HepG2 (cell line): ENCODE measurements at regions not wholly inside any gene's neighbourhood (a gene's known extent, or its start where the extent isn't known, plus 50 kb on each side); places are given as distances from the start of the nearest gene placed in this dataset.

Experiments used
- ATAC-seq: fragments of 200-7000 bp; cut with Tn5 transposase; 3 replicates; pipeline ENCODE4 v1.9.1; 2020; ENCODE audit warnings: mild to moderate bottlenecking, moderate library complexity
- BruUV-seq: library from RNA; stranded (reverse); fragments of 400-500 nt; replicated peaks from 2 replicates; lab custom pipeline; 2021; lab: Mats Ljungman, UMichigan
- CTCF ChIA-PET: fragments of 300-600 bp; formaldehyde crosslinking; extraction: SDS; loops from one replicate; lab custom pipeline; 2021; ENCODE audit warnings: low total read pairs, inconsistent platforms, low intra/inter-chr PET ratio; lab: Yijun Ruan, JAX
- POLR2A ChIA-PET: fragments of 350-600 bp; sonication (Branson Sonifier 250); formaldehyde crosslinking; loops from one replicate; lab custom pipeline; 2020; ENCODE audit warnings: antibody characterized with exemption, inconsistent platforms; lab: Yijun Ruan, JAX
- DNase-seq: peaks from one replicate; pipeline ENCODE4 v3.0.0-alpha.2; 2015; ENCODE audit warnings: low spot score
- FAIRE-seq: peaks from 3 replicates; lab custom pipeline; 2011; peaks lifted over from hg19 to GRCh38; lab: Jason Lieb, UNC
- H2AFZ ChIP-seq: one replicate; pipeline ENCODE4 v1.6.1; 2011; ENCODE audit warnings: low read length, inconsistent platforms
- H3K27ac ChIP-seq: fragments of 300-600 bp; 3 replicates; pipeline ENCODE4 v1.8.0; 2011; ENCODE audit warnings: mixed run types, mild to moderate bottlenecking, mixed read lengths, low read length, inconsistent platforms; ENCODE audit not compliant: insufficient read depth; ENCODE audit errors: extremely low read length
- H3K27me3 ChIP-seq, 2 experiments: fragments of 200-600 bp in 1 of 2; 2 replicates in 1 of 2; 3 replicates in 1 of 2; pipeline versions ENCODE4 v1.6.0 to v1.8.0; 2011; ENCODE audit warnings: low read length in 2 of 2, mild to moderate bottlenecking in 2 of 2, moderate library complexity in 2 of 2, inconsistent platforms in 1 of 2; ENCODE audit not compliant: insufficient read depth in 2 of 2, control insufficient read depth in 1 of 2
- H3K36me3 ChIP-seq, 2 experiments: fragments of 200-600 bp in 1 of 2; replicated peaks in 1 of 2; 2 replicates in 1 of 2; 3 replicates in 1 of 2; pipeline versions ENCODE4 v1.5.1 to v1.8.0; 2011; ENCODE audit warnings: low read length in 2 of 2, inconsistent platforms in 1 of 2; ENCODE audit not compliant: insufficient read depth in 2 of 2, control insufficient read depth in 1 of 2
- H3K4me1 ChIP-seq: 2 replicates; pipeline ENCODE4 v1.5.1; 2012; ENCODE audit warnings: low read length, inconsistent platforms; ENCODE audit not compliant: insufficient read depth
- H3K4me2 ChIP-seq: 2 replicates; pipeline ENCODE4 v1.6.0; 2011; ENCODE audit warnings: low read depth, low read length, inconsistent platforms
- H3K4me3 ChIP-seq, 3 experiments: fragments of 200-600 bp in 1 of 3; sonication (generic), shearing (Covaris generic) in 1 of 3; replicated peaks in 1 of 3; 2 replicates each; pipeline ENCODE4 v1.5.1; 2011 to 2016; ENCODE audit warnings: low read length in 3 of 3, inconsistent platforms in 2 of 3, low read depth in 2 of 3, mild to moderate bottlenecking in 2 of 3, control low read depth in 1 of 3, mixed read lengths in 1 of 3; ENCODE audit not compliant: insufficient read depth in 1 of 3
- H3K79me2 ChIP-seq: one replicate; pipeline ENCODE4 v1.6.1; 2011; ENCODE audit warnings: low read length, inconsistent platforms; ENCODE audit not compliant: insufficient read depth
- H3K9ac ChIP-seq: 2 replicates; pipeline ENCODE4 v1.6.0; 2011; ENCODE audit warnings: mild to moderate bottlenecking, low read depth, low read length, inconsistent platforms; ENCODE audit not compliant: insufficient read depth
- H3K9me3 ChIP-seq: 2 replicates; pipeline ENCODE4 v1.5.1; 2012; ENCODE audit warnings: mild to moderate bottlenecking, low read length
- H4K20me1 ChIP-seq: 2 replicates; pipeline ENCODE4 v1.6.0; 2011; ENCODE audit warnings: inconsistent platforms, mild to moderate bottlenecking, low read length, moderate library complexity; ENCODE audit not compliant: insufficient read depth
- ATAD3A ChIP-seq: sonication (generic); formaldehyde crosslinking; IDR thresholded peaks from 2 replicates; pipeline ENCODE4 v1.4.0; 2020; ENCODE audit warnings: missing genetic modification reagents
- ETV5 ChIP-seq: IDR thresholded peaks from 2 replicates; pipeline ENCODE4 v1.6.1; 2018; ENCODE audit warnings: missing biosample characterization, missing genetic modification reagents, inconsistent platforms, borderline replicate concordance
- ETV6 ChIP-seq: sonication (generic); formaldehyde crosslinking; conservative IDR thresholded peaks from 2 replicates; pipeline ENCODE4 v1.4.0; 2020; ENCODE audit warnings: missing genetic modification reagents
- KDM6A ChIP-seq: IDR thresholded peaks from 2 replicates; pipeline ENCODE4 v1.6.1; 2016; ENCODE audit warnings: low read depth
- KLF15 ChIP-seq: sonication (generic); formaldehyde crosslinking; IDR thresholded peaks from 2 replicates; pipeline ENCODE4 v1.8.1; 2023; ENCODE audit warnings: borderline replicate concordance, mild to moderate bottlenecking, inconsistent platforms, missing genetic modification reagents, mixed read lengths
- NR1H2 ChIP-seq: sonication (generic); formaldehyde crosslinking; IDR thresholded peaks from 2 replicates; pipeline ENCODE4 v1.8.1; 2022; ENCODE audit warnings: low read depth, missing genetic modification reagents, borderline replicate concordance
- PRPF4 ChIP-seq: fragments of 200-400 bp; formaldehyde crosslinking; IDR thresholded peaks from 2 replicates; pipeline ENCODE4 v1.6.1; 2016; ENCODE audit warnings: low read length, low read depth; ENCODE audit not compliant: poor library complexity, severe bottlenecking
- SP140L ChIP-seq: sonication (generic); formaldehyde crosslinking; IDR thresholded peaks from 2 replicates; pipeline ENCODE4 v1.4.0; 2020; ENCODE audit warnings: missing genetic modification reagents, borderline replicate concordance
- TFDP1 ChIP-seq: IDR thresholded peaks from 2 replicates; pipeline ENCODE4 v1.6.1; 2016; ENCODE audit warnings: missing compliant biosample characterization, missing genetic modification reagents, borderline replicate concordance
- ZMAT5 ChIP-seq: sonication (generic); formaldehyde crosslinking; IDR thresholded peaks from 2 replicates; pipeline ENCODE4 v1.5.0; 2020; ENCODE audit warnings: mild to moderate bottlenecking, low read depth, missing genetic modification reagents, borderline replicate concordance
- ZNF10 ChIP-seq: sonication (generic); formaldehyde crosslinking; IDR thresholded peaks from 2 replicates; pipeline ENCODE4 v1.4.0; 2020; ENCODE audit warnings: mild to moderate bottlenecking, low read depth, missing genetic modification reagents, borderline replicate concordance
- ZNF776 ChIP-seq: sonication (generic); formaldehyde crosslinking; IDR thresholded peaks from 2 replicates; pipeline ENCODE4 v1.4.0; 2020; ENCODE audit warnings: mild to moderate bottlenecking, missing genetic modification reagents
- ZNF816 ChIP-seq: sonication (generic); formaldehyde crosslinking; IDR thresholded peaks from 2 replicates; pipeline ENCODE4 v1.8.0; 2022; ENCODE audit warnings: missing genetic modification reagents, mild to moderate bottlenecking, borderline replicate concordance
- WGBS: methylation state at CpG from one replicate; pipeline ENCODE4 v1.1.6; 2017; ENCODE audit warnings: low lambda C conversion rate; 5-methylcytosine and 5-hydroxymethylcytosine counted together
- in situ Hi-C: cut with HindIII; loops from 2 replicates; pipeline ENCODE4 v1.10.0; 2017; ENCODE audit warnings: low pct_unique_long_range_greater_than_20kb; ENCODE audit not compliant: extremely low pct_ligation_motif_present
- intact Hi-C: fragments of 100-400 bp; cut with micrococcal nuclease; formaldehyde crosslinking; loops from one replicate; pipeline ENCODE4 v1.10.0; 2022; ENCODE audit not compliant: unreplicated experiment

- DNase-seq (no peak), ATAC-seq (no peak), FAIRE-seq (no peak)
- no peak overlapping the region for H2AFZ ChIP-seq
- H3K36me3 ChIP-seq, result no peaks in the 10 kb centered on the region
- POLR2A ChIA-PET, result no interaction called here
- no peak overlapping the region for H3K9ac ChIP-seq
- no peak overlapping the region for H3K27ac ChIP-seq
- no TSS peak for BruUV-seq
- H3K4me1 ChIP-seq, result no peaks in the 10 kb centered on the region
- H3K27me3 ChIP-seq, result peaks cover 0 to 6% of the 10 kb centered on the region in 2 experiments; a peak in 1 of 5 replicates
- 4% methylated on average over 6 of the region's 6 CpGs for WGBS
- H3K4me2 ChIP-seq, result no peak overlapping the region
- H3K79me2 ChIP-seq, result no peaks in the 10 kb centered on the region
- H4K20me1 ChIP-seq, result no peaks in the 10 kb centered on the region
- TF ChIP-seq TFDP1 (CRISPR knock-in tag) (no peak), KDM6A (no peak), ATAD3A (CRISPR knock-in tag) (no peak), ZMAT5 (no peak), ZNF776 (CRISPR knock-in tag) (no peak), PRPF4 (no peak), ZNF10 (no peak), KLF15 (CRISPR knock-in tag) (no peak), ZNF816 (no peak), ETV6 (CRISPR knock-in tag) (no peak), NR1H2 (CRISPR knock-in tag) (no peak), ETV5 (no peak), SP140L (CRISPR knock-in tag) (no peak)
- TF ChIP-seq, all 625 proteins: peak for 0
- no peaks in the 10 kb centered on the region for H3K9me3 ChIP-seq
- CTCF ChIA-PET, result no interaction called here
- intact Hi-C loops (no loop called here), in situ Hi-C loops (no loop called here)
- H3K4me3 ChIP-seq, result no peak overlapping the region
Measured at GRCh38 chr6:159490298-159490937, 202.6 kb downstream of the SOD2 start.
